MV-4-11 (cell line): ENCODE measurements at regions not wholly inside any gene's neighbourhood (a gene's known extent, or its start where the extent isn't known, plus 50 kb on each side); places are given as distances from the start of the nearest gene placed in this dataset.
A peak's percentile ranks its signal among the peaks of the same experiment; 100 is the strongest.

Experiments
- DNase-seq: peaks from one replicate; lab custom pipeline; 2025; lab: John Stamatoyannopoulos, UW

DNA sequence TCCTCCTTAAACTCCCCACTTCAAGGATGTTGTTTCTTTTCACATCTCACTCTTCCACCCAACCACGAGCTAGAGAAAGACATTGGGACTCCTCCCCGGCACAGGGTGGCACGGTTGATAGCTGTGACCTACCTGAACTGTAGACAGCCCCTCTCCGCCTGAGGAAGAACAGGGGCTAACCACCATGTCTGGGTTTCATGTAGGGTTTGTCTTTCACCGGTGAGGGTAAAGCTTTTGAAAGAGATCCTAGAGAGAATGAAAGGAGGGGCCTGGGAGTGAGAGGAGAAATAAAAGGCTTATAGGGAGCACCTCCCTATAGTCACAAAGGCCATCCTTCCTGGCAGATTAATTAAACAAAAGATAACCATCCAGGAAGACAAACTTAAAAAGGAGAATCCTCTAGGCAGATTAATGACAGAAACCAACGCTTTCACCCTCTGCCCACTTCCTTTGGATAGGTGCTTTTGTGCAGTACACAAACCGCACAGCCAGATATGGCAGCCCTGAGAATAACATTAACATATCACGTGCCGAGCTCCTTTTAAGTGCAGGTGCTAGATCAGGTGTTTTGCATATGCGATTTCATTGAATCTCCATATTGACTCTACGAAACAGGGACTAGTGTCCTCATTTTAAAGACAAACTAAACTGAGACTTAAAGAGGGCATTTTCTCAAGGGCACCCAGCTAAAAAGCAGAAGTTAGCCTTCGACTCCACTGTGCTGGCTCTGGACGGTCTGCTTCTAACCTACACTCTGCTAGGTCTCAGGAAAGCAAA lies 178.1 kb upstream of the RUNX1 start:
- peak; percentile 75 for DNase-seq

DNA sequence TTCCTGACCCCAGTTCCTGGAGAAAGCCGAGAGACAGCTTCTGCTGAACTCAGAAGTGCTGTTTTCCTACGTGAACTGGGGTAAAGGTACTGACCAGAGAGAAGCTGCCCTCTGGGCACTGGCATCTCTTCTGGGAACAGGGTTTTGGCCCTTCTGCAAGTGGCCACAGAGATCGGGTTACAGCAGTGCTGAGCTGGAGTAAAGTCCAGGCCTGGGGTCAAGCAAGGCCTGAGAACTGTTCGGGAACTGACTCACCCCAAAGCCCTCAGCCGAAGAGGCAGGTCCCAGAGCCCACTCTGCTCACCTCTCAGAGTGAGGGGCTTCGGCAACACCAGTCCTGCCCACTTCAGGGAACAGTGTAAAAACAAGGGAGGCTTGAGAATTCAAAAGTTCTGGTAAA lies 177.2 kb upstream of the RUNX1 start:
- DNase-seq, result no peak

DNA sequence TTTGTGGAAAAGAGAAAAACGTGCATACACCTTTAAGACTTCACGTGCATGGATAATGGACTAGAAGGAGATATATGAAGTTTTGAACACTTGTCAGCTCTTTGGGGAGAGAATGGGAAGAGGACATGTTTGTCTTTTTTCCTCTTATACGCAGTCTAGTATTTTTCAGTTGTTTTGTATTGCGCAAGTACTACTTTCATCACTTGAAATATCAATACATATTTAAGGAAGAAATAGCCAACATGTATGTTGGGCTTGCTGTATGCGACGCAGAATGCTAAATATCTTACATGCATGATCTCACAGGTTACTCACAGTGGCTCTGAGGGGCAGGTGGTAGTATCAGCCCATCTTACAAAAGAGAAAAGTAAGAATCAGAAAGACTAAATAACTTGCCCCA lies 176.5 kb upstream of the RUNX1 start:
- peak; percentile 32 for DNase-seq

DNA sequence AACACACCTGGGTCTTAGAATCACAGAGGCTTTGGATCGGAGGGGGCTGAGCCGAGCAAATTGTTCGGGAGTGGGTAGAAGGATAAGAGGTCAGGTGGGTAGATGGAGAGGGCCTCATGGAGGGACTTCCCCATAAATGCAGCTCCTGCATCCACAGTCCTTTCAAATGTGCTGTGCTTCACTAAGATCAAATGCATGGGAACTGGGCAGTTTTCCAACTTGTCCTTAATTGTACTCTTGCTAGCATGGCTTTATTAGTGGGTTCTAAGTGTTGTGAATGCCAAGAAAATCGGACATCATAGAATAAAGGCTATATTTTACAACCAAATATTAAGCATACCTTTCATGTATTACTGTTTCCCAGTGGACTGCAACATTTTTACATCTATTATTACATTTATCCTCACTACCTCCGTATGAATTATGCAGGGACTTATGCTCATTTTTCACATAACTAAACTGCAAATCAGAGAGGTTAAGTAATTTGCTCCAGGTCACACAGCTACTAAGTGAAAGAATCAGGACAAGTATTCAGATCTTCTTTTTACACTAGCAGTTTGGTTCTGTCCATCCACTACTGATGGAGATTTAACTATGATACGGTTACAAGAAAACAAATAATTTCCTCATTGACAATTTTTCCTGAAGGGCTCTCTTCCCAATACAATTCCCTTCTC lies 174.5 kb upstream of the RUNX1 start:
- no peak for DNase-seq

DNA sequence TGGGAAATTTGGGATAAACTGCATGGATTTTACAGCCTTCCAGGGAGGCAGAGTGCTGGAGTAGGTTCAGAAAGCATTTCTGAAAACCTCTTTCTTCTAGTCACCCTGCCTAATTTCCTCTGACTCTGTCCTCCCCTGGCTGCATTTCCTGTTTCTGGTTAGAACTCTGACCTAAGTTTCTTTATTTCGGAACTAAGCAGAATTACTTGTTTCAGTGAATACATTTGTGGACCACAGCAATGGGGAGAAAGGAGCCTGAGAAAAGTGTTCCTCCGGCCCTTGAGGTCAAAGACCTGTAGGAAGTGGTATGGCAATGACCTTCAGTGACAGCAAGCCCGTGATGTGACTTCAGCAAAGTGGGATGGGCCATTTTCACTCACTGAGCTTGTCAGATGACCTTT lies 173.4 kb upstream of the RUNX1 start:
- peak; percentile 61 for DNase-seq

DNA sequence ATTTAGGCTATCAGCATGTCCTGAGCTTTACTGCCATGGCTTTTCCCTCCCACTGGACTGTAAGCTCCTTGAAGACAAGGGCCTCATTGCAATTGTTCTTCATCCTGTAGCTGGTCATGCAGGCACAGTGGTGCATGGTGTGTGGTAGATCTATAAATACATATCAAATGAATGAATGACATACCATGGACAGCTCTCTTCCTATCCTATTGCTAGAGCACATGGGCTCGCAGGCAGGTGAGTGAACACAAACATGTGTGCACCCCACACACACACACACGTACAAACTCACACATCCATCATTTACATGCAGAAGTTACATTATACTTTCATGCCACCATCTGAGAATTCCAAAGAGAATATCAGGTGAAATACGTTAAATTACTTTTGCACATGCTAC lies 172.9 kb upstream of the RUNX1 start:
- no peak for DNase-seq

DNA sequence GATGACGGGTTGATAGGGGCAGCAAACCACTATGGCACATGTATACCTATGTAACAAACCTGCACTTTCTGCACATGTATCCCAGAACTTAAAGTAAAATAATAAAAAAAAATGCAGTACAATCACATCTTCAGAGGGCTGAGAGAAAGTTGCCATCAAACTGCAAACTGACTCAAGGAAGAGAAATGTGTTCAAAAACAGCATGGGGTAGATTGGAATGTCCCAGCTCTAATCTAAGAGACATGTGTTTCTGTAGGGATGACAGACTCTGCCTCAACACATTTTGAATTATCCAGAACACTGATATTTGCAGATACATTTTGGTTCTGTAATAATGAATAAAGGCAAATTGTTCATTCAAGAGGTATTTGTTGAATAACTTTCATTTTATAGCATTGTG lies 171.2 kb upstream of the RUNX1 start:
- no peak for DNase-seq

DNA sequence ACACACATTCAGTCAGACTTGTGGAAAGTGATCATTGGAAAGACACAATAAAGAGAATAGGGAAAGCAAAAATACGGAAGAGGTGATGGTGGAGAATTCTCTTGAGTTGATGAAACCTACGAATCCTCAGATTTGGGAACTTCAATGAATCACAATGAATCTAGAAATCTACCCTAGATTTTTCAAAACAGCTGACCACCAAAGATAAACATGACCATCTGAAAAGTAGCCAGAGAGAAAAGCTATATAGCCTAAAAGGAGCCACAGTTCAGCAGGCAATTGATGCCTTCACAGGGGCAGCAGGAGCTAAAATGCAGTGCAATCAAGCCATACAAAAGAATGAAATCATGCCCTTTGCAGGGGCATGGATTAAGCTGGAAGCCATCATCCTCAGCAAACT lies 170.6 kb upstream of the RUNX1 start:
- DNase-seq, result no peak

DNA sequence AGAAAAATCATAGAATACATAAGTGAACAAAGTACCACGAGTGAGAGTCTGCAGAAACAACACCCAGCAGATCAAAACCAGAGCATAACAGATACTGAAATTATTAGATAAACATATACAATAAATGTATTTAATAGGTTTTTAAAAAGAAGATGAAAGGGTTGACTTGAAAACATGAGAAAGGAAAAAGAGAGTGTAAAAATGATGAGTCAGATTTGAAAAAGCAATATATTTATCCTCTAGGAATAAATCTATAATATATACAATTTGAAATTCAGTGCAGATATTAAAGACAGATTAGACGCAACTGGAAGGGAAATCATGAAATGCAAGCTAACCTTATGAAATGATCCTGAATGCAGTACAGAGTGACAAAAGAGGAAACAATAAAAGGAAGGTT lies 170.2 kb upstream of the RUNX1 start:
- DNase-seq, result no peak

DNA sequence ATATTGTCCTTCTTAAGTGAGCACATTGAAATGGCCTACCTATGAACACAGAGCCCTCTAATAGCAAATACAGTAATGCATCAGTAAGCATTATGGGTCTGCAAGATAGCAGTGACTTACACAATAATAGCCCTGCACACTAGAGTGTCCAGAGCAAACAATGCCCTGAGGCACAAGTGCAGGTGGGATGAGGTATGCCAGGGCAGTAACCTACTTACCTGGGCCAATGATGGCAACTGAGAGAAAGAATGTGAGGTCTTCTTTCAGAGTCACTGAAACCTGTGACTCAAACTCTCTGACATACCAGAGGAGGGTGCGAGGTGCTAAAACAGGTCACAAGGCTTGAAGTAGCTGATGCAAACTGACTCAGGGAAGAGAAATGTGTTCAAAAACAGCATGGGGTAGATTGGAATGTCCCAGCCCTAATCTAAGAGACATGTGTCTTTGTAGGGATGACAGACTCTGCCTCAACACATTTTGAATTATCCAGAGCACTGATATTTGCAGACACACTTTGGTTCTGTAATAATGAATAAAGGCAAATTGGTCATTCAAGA lies 168.5 kb upstream of the RUNX1 start:
- DNase-seq, result no peak

DNA sequence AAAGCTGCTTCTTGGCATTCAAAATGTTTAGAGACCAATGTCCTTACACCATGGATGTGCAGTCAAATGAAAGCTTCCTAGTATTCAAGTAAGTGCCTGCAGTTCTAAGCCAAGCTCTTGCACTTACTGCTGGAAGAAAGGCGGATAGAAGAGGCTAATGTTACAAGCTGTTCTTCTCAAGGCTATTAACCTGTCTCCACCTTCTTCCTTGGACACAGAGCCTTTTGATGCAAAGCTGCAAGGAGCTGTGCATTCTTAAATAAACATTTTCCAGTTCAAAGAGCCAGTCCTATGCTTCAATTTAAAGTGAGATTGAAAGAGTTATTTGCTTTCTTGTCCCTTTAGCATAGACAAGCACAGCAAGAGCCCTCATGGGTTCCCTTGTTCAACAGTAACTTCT lies 167.9 kb upstream of the RUNX1 start:
- DNase-seq, result no peak

DNA sequence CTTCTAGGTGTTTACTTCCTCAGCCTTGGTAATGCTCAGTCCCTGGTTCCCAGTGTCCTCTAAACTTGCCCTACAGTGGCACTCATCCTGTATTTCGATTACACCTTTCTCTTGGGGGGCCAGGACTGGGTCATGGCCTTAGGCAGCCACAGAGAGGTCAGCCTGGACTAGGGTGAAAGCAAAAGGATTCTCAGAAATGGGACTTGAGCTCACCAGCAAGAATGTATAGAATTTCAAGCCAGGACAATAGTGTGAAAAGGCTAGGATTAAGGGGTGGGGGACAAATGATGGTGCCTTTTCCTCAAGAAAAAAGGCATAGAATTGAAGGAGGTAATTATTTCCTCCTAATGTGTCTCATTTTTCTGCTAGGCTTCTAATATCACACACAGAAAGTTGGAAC lies 166.8 kb upstream of the RUNX1 start:
- DNase-seq, result no peak

DNA sequence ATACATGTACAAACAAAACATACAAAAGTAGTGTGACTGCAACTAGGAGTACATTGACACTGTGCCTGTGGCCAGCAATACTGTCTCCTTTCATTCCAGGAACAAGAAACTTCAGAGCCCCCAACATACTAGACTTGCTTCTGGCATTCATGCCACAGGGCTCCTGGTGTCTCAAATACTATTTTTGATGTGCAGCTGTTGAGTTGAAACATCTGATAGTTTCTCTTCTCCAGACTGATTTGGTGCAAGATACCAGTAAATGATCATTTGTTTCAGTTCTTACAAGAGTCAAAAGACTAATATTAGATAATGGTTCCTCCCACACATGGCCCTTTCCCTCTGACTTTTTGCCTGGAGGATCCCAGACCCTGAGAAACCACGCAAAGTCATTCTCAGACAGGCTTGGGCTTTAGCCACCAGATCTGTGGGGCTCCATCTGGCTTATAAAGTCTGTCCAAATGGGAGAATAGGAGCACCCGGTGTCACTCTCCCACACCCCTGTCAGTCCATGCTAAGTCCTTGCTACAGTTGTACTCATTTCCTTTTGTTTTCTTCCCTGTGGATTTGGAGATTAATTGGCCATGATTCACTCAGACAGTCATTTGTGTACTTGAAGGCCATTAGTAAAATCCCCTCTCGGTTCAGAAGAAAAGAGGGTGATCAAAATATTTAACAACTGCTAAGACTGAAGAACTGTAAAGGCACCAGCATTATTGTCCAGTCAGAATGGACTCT lies 163.5 kb upstream of the RUNX1 start:
- DNase-seq, result peak; percentile 46

DNA sequence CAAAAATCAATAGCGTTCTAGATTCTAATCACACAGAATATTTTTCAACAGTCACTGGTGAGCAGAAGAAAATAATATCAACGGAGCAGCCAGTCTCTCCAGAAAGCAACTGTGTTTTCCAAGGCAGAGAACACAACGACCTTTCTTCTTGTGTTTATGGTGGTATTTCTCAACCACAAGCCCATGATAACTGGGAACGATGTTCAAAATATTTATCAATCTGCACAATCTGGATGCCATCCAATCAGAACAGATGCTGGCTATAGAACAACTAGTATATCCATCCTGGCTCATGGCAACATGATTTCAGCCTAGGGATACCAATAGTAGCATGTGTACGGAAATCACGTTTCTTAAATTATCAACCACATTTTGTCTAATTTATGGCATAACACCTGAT lies 162.7 kb upstream of the RUNX1 start:
- no peak for DNase-seq

DNA sequence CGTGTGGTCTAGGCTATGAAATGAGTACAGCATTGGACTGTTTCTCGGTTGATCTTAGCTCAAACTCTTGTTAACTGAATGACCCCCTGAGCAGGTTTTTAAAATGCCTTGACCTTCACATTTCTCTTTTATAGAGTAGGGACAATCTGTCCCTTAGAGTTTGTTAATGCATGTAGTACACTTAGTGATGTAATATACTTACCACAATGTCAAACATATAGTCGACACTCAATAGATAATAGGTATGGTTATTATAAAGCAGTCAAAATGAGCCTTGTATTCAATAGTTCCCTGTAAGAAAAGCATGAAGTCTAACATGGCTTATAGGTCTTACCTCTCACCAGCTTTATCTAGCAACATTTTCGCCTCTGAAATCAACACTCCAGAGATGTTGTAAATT lies 161.0 kb upstream of the RUNX1 start:
- no peak for DNase-seq

DNA sequence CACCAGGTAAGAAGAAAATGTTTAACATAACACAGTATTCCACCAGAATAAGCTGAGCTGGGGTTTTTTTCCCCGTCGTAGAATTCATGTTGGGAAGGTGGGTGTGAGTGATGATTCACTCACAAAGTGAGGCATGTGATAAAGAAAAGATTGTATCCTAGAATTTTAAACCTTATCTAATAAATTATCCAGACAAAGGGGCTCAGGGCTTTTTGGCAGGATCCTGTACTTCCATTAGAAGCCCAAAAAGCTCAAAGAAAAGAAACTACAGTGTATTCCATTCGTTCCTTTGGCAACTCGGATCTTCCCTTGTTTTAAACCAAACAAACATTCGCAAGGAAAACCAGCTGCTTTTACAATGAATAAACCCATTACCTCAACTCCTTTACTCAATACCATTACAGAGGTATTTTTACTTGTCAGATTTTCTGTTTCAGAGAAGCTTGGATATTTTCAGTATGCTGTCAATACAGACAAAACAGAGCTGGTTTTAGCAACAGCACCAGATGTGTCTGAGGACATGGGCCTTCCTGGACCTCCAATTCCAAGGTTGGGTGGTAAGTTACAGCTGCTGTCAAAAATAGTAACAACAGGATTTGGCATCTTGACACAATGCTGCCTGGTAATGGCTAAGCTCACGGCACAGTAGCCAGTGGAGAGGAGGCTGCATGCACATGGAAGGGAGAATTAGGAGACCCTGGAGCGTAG lies 159.9 kb upstream of the RUNX1 start:
- DNase-seq, result no peak

DNA sequence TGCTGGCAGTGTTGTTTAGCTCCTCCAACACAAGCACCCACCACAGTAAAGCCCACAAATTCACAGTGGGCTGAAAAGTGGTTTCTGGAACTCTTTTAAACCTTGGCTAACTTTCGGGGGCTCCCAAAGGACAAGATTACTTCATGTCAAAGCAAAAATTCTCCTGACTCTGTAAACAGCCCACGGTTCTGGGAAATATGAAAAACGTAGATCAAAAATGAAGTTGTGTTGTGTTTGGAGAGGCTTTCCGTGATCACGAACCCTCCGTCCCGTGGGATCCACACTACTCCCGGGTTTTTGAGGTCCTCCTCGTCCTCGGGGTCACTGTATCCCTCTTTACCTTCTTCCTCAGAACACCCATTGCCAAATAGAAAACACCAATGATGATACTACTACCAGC lies 159.0 kb upstream of the RUNX1 start:
- no peak for DNase-seq

DNA sequence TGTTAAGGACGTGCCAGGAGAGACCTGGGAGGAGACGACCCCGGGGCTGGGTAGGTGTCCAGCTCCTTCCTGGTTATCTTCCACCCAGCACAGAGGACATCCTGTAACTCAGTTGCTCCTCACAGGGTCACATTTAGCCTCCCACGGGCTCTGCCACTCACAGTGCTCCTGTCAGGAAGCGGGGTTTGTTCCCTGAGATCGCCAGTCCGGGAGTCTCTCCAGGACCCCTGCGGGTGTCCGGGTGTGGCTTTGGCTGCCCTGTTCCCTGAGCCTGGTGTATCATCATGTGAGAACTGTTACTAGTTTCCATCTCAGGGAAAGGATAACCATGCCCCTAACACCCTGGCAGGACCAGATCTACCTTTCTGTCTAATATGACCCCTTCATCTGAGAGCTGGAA lies 158.2 kb upstream of the RUNX1 start:
- no peak for DNase-seq

DNA sequence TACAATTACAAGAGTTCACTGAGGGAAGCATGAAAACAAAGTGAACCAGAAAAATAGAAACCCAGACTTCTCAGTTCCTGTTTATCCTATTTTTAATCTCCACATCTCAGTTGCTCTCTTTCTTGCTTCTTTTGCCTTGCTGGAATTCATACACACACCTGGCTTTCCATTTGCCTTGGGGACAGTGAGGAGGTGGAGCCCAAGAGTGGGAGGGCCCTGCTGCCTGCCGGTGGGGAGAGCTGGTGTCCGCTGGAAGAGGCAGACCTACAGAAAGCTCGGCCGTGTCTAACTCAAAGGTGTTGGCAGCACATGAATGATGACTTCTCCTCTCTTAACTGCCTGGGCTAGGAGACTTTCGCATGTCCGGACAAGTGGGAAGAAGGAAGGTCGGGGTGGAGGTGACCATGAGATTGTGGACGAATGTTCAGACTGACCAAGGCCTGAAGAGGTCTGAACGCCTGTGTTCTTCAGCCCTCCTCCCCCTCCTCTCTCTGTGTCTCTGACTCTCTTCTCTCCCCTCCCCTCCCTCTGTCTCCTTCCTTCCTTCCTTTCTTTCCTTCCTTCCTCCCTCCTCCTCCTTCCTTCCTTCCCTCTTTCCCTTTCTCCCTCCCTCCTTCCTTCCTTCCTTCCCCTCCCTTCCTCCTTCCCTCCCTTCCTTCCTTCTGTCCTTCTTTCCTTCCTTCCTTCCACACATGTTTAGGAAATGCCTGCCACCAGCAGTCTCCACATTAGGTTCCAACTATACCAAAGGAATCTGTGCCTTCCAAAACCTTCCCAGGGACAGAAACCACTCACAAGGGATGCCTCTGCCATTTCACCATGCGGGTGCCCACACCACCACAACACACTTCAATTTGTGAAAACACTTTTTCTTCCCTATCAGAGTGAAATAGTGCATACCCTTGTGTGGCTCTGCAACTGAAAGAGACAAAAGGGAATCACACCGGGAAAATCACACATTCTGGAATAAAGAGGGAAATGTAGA lies 157.3 kb upstream of the RUNX1 start:
- peak; percentile 59 for DNase-seq

DNA sequence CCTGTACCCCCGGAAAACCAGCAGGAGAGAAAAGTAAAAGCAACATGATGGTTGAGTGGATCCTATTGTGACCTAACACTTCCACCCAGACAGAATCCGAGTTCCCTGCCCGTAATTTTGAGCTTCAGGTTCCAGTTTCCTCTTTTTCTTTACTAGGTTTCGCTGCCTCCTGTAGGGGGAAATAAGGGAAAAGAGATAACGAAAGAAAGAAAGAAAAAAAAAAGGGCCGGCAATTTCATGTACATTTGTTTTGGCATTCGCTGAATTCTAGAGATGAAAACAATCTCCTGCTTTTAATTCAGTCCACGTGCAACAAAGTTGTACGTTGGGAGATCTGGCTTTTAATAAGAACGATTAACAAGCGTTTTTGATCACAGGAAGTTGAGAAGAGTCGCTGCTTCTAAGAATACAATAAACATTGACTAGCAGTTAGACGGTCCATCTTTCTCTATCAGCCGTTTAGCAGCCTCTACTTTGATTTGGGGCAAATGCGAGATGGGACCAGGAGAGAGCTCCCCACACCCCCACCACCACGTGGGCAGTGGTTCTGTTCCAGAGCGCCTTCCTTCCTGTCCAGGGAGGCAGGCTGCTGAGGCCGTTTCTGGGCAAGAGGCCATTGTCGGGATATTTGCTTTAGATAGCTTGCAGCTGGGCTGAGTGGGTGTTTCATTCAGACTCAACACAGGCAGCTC lies 155.9 kb upstream of the RUNX1 start:
- DNase-seq, result peak; percentile 78
